ENCODE measurements at regions not wholly inside any gene's neighbourhood (a gene's known extent, or its start where the extent isn't known, plus 50 kb on each side); places are given as distances from the start of the nearest gene placed in this dataset.

DNA sequence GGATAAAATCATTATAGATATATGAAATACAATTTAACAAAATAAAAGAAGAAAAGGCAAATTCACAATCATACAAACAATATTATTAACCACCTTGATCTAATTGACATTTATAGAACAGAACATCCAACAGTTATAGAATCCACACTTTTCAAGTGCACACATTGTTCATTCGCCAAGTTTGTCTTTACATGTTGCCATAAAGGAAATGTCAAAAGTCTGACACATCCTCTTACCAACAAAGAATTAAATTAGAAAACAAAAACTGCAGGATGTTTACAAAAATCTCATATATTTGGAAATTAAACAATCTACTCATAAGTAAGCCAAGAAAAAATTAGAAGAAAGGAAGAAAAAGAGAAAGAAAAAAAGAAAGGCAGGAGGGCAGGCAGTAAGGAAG, 909.2 kb upstream of the EPHA6 start:
- no peak overlapping the region for H3K27ac Mint-ChIP-seq
- DNase-seq (ENCODE audit: low spot score): no peak
- CTCF ChIA-PET: no interaction called here
- ATAC-seq: no peak
- peaks cover 4% of the 10 kb centered on the region for H3K9me3 Mint-ChIP-seq
- H3K27me3 Mint-ChIP-seq (ENCODE audit: low read depth): no peaks in the 10 kb centered on the region
- H3K4me3 Mint-ChIP-seq: no peak overlapping the region
- no peaks in the 10 kb centered on the region for H3K4me1 Mint-ChIP-seq
- TF ChIP-seq NFATC4 (CRISPR knock-in tag; IDR thresholded peaks at IDR 0.05) (no peak), RELA (CRISPR knock-in tag; IDR thresholded peaks at IDR 0.05; ENCODE audit: borderline replicate concordance) (no peak), HMGA2 (CRISPR knock-in tag; IDR thresholded peaks at IDR 0.05) (no peak), CREB1 (CRISPR knock-in tag; IDR thresholded peaks at IDR 0.05) (no peak), ATF1 (CRISPR knock-in tag; IDR thresholded peaks at IDR 0.05) (no peak), ZNF263 (CRISPR knock-in tag; IDR thresholded peaks at IDR 0.05; ENCODE audit: low read depth) (no peak), OVOL2 (CRISPR knock-in tag; IDR thresholded peaks at IDR 0.05; ENCODE audit: borderline replicate concordance) (no peak), PRRX2 (CRISPR knock-in tag; IDR thresholded peaks at IDR 0.05) (no peak), IRF2 (CRISPR knock-in tag; IDR thresholded peaks at IDR 0.05; ENCODE audit: borderline replicate concordance, low read depth) (no peak)
- TF ChIP-seq, protein P1, sequence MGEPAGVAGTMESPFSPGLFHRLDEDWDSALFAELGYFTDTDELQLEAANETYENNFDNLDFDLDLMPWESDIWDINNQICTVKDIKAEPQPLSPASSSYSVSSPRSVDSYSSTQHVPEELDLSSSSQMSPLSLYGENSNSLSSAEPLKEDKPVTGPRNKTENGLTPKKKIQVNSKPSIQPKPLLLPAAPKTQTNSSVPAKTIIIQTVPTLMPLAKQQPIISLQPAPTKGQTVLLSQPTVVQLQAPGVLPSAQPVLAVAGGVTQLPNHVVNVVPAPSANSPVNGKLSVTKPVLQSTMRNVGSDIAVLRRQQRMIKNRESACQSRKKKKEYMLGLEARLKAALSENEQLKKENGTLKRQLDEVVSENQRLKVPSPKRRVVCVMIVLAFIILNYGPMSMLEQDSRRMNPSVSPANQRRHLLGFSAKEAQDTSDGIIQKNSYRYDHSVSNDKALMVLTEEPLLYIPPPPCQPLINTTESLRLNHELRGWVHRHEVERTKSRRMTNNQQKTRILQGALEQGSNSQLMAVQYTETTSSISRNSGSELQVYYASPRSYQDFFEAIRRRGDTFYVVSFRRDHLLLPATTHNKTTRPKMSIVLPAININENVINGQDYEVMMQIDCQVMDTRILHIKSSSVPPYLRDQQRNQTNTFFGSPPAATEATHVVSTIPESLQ (CRISPR knock-in tag; IDR thresholded peaks at IDR 0.05): no peak
- TF ChIP-seq, protein P2, sequence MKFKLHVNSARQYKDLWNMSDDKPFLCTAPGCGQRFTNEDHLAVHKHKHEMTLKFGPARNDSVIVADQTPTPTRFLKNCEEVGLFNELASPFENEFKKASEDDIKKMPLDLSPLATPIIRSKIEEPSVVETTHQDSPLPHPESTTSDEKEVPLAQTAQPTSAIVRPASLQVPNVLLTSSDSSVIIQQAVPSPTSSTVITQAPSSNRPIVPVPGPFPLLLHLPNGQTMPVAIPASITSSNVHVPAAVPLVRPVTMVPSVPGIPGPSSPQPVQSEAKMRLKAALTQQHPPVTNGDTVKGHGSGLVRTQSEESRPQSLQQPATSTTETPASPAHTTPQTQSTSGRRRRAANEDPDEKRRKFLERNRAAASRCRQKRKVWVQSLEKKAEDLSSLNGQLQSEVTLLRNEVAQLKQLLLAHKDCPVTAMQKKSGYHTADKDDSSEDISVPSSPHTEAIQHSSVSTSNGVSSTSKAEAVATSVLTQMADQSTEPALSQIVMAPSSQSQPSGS (CRISPR knock-in tag; IDR thresholded peaks at IDR 0.05; ENCODE audit: borderline replicate concordance, low read depth): no peak
- TF ChIP-seq, protein P3, sequence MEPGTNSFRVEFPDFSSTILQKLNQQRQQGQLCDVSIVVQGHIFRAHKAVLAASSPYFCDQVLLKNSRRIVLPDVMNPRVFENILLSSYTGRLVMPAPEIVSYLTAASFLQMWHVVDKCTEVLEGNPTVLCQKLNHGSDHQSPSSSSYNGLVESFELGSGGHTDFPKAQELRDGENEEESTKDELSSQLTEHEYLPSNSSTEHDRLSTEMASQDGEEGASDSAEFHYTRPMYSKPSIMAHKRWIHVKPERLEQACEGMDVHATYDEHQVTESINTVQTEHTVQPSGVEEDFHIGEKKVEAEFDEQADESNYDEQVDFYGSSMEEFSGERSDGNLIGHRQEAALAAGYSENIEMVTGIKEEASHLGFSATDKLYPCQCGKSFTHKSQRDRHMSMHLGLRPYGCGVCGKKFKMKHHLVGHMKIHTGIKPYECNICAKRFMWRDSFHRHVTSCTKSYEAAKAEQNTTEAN (CRISPR knock-in tag; IDR thresholded peaks at IDR 0.05): no peak
- TF ChIP-seq, protein P4, sequence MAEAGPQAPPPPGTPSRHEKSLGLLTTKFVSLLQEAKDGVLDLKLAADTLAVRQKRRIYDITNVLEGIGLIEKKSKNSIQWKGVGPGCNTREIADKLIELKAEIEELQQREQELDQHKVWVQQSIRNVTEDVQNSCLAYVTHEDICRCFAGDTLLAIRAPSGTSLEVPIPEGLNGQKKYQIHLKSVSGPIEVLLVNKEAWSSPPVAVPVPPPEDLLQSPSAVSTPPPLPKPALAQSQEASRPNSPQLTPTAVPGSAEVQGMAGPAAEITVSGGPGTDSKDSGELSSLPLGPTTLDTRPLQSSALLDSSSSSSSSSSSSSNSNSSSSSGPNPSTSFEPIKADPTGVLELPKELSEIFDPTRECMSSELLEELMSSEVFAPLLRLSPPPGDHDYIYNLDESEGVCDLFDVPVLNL (CRISPR knock-in tag; IDR thresholded peaks at IDR 0.05; ENCODE audit: borderline replicate concordance, low read depth): no peak
- POLR2A ChIA-PET: no interaction called here
- H3K36me3 Mint-ChIP-seq: peaks cover under 1% of the 10 kb centered on the region; the same call in 1 of the 2 replicates

DNA sequence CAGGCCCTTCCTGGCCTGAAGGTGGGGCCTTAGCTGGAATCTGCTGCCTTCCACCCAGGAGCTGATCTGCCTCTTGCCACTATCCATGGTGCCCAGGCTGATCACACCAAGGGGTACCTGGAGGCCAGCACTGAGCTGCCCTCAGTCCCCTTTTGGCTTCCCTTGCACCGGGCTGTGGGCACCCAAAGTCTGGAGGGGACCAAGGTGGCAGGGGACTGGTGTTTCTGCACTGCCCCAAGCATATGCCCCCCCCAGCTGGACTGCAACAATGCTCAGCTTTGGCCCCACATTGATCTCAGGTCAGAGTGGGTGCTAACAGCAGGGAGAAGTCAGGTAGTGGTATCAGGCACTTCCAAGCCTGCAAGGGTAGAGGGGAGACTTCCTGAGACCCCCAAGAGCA, 902.6 kb upstream of the EPHA6 start:
- CTCF ChIA-PET: no interaction called here
- ATAC-seq (no peak), DNase-seq (ENCODE audit: low spot score) (no peak)
- H3K4me3 Mint-ChIP-seq: no peak overlapping the region
- no peaks in the 10 kb centered on the region for H3K4me1 Mint-ChIP-seq
- peaks cover 9% of the 10 kb centered on the region for H3K36me3 Mint-ChIP-seq
- no peak overlapping the region for H3K27ac Mint-ChIP-seq
- no peaks in the 10 kb centered on the region for H3K27me3 Mint-ChIP-seq (ENCODE audit: low read depth)
- H3K9me3 Mint-ChIP-seq: peaks cover 28% of the 10 kb centered on the region
- TF ChIP-seq ATF1 (CRISPR knock-in tag; IDR thresholded peaks at IDR 0.05) (no peak), ZNF423 (CRISPR knock-in tag; IDR thresholded peaks at IDR 0.05) (no peak), EMX1 (CRISPR knock-in tag; IDR thresholded peaks at IDR 0.05) (no peak), ZNF671 (CRISPR knock-in tag; IDR thresholded peaks at IDR 0.05) (no peak), GTF2I (CRISPR knock-in tag; conservative IDR thresholded peaks at IDR 0.05) (no peak), JUN (CRISPR knock-in tag; IDR thresholded peaks at IDR 0.05) (no peak), NFYB (CRISPR knock-in tag; conservative IDR thresholded peaks at IDR 0.05; ENCODE audit: low read depth) (no peak), OVOL2 (CRISPR knock-in tag; IDR thresholded peaks at IDR 0.05; ENCODE audit: borderline replicate concordance) (no peak), NR3C1 (CRISPR knock-in tag; conservative IDR thresholded peaks at IDR 0.05; ENCODE audit: low read depth) (no peak)
- TF ChIP-seq, protein P5, sequence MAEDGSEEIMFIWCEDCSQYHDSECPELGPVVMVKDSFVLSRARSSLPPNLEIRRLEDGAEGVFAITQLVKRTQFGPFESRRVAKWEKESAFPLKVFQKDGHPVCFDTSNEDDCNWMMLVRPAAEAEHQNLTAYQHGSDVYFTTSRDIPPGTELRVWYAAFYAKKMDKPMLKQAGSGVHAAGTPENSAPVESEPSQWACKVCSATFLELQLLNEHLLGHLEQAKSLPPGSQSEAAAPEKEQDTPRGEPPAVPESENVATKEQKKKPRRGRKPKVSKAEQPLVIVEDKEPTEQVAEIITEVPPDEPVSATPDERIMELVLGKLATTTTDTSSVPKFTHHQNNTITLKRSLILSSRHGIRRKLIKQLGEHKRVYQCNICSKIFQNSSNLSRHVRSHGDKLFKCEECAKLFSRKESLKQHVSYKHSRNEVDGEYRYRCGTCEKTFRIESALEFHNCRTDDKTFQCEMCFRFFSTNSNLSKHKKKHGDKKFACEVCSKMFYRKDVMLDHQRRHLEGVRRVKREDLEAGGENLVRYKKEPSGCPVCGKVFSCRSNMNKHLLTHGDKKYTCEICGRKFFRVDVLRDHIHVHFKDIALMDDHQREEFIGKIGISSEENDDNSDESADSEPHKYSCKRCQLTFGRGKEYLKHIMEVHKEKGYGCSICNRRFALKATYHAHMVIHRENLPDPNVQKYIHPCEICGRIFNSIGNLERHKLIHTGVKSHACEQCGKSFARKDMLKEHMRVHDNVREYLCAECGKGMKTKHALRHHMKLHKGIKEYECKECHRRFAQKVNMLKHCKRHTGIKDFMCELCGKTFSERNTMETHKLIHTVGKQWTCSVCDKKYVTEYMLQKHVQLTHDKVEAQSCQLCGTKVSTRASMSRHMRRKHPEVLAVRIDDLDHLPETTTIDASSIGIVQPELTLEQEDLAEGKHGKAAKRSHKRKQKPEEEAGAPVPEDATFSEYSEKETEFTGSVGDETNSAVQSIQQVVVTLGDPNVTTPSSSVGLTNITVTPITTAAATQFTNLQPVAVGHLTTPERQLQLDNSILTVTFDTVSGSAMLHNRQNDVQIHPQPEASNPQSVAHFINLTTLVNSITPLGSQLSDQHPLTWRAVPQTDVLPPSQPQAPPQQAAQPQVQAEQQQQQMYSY (CRISPR knock-in tag; IDR thresholded peaks at IDR 0.05): no peak
- POLR2A ChIA-PET: no interaction called here

Data from WTC11 (cell line).